Right lobe of liver (tissue), 6 donors: ENCODE measurements at regions not wholly inside any gene's neighbourhood (a gene's known extent, or its start where the extent isn't known, plus 50 kb on each side); places are given as distances from the start of the nearest gene placed in this dataset.

Experiments
- ATAC-seq, 4 donors: fragments of 200-7000 bp; cut with Tn5 transposase; one replicate each; pipeline ENCODE4 v1.9.1; 2020; ENCODE audit warnings: mild to moderate bottlenecking in 4 of 4, moderate library complexity in 4 of 4
- DNase-seq, 3 donors: peaks; one replicate each; pipeline ENCODE4 v3.0.0-alpha.2; 2020
- H3K27ac ChIP-seq, 3 donors: fragments of 200-600 bp; one replicate each; pipeline ENCODE4 v1.8.0; 2022
- H3K27me3 ChIP-seq, 2 donors: fragments of 200-600 bp; one replicate each; pipeline ENCODE4 v1.8.0; 2022
- H3K36me3 ChIP-seq, 4 donors: fragments of 200-600 bp; sonication (generic) in 1 of 4; one replicate each; pipeline versions ENCODE4 v1.5.1 to v1.8.0; 2017 to 2022; ENCODE audit warnings: control low read depth in 1 of 4
- H3K4me1 ChIP-seq, 4 donors: fragments of 200-600 bp; sonication (generic) in 1 of 4; one replicate each; pipeline versions ENCODE4 v1.5.1 to v1.8.0; 2017 to 2022; ENCODE audit warnings: control low read depth in 1 of 4
- H3K4me3 ChIP-seq, 3 donors: fragments of 200-600 bp; one replicate each; pipeline ENCODE4 v1.8.0; 2022
- H3K9me3 ChIP-seq, 4 donors: fragments of 200-600 bp; sonication (generic) in 1 of 4; one replicate each; pipeline versions ENCODE4 v1.5.1 to v1.8.0; 2017 to 2022; ENCODE audit warnings: control low read depth in 1 of 4
- POLR2A ChIP-seq: fragments of 450-650 bp; IDR thresholded peaks from one replicate; pipeline ENCODE4 v1.6.1; 2017; ENCODE audit warnings: antibody characterized with exemption, mild to moderate bottlenecking
- WGBS: methylation state at CpG from one replicate; pipeline ENCODE4 v1.1.6; 2018; ENCODE audit warnings: low coverage, low lambda C conversion rate; ENCODE audit not compliant: insufficient coverage; ENCODE audit errors: missing lambda C conversion rate; 5-methylcytosine and 5-hydroxymethylcytosine counted together
- intact Hi-C, 2 donors: fragments of 100-400 bp; cut with DNase I; formaldehyde crosslinking; loops; one replicate each; pipeline versions ENCODE4 v1.11.2 to v1.14.1; 2022
- TF ChIP-seq, protein P1 (sequence below), 4 donors: fragments of 200-600 bp in 3 of 4; fragments of 450-650 bp in 1 of 4; IDR thresholded peaks; one replicate each; pipeline versions ENCODE4 v1.5.1 to v1.8.0; 2016 to 2022; ENCODE audit warnings: antibody characterized with exemption in 4 of 4, mild to moderate bottlenecking in 2 of 4
- donor health status: DM: no; HTN: yes; CAD: no.
- donor health status: DM: no; HTN: no; CAD: no.
- donor health status: DM: no; HTN: no; CAD: no.
- donor health status: DM: no; HTN: yes; CAD: no.
- donor health status: DM: no; HTN: yes; CAD: no.

DNA sequence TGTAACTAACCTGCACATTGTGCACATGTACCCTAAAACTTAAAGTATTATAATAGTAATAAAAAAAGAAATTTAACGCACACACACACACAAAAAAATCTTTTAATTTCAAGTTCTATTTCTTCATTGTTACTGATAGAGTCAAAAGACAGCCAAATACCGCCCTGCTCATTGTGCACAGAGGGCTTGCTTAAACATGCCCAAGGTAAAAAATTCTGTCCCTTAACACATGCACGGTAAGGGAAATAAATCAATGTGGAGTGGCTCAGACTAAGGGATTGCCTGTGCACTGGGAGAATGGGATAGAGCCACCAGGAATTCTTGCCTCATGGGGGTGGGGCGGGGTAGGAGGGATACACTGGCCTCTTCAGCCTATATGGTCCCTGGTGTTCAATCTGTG lies 468.0 kb downstream of the NUP35 start:
- DNase-seq (no peak), ATAC-seq (no peak)
- H3K27ac ChIP-seq = no peak overlapping the region
- intact Hi-C loops = no loop called here
- H3K4me1 ChIP-seq = no peaks in the 10 kb centered on the region
- no peaks in the 10 kb centered on the region for H3K27me3 ChIP-seq
- H3K36me3 ChIP-seq = no peaks in the 10 kb centered on the region
- H3K9me3 ChIP-seq = no peaks in the 10 kb centered on the region
- WGBS = 51% methylated on average over 4 of the region's 4 CpGs
- no peak overlapping the region for H3K4me3 ChIP-seq
- TF ChIP-seq, protein P1, sequence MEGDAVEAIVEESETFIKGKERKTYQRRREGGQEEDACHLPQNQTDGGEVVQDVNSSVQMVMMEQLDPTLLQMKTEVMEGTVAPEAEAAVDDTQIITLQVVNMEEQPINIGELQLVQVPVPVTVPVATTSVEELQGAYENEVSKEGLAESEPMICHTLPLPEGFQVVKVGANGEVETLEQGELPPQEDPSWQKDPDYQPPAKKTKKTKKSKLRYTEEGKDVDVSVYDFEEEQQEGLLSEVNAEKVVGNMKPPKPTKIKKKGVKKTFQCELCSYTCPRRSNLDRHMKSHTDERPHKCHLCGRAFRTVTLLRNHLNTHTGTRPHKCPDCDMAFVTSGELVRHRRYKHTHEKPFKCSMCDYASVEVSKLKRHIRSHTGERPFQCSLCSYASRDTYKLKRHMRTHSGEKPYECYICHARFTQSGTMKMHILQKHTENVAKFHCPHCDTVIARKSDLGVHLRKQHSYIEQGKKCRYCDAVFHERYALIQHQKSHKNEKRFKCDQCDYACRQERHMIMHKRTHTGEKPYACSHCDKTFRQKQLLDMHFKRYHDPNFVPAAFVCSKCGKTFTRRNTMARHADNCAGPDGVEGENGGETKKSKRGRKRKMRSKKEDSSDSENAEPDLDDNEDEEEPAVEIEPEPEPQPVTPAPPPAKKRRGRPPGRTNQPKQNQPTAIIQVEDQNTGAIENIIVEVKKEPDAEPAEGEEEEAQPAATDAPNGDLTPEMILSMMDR (IDR thresholded peaks at IDR 0.05) = no peak
- no peak for TF ChIP-seq POLR2A

- H3K9me3 ChIP-seq = no peaks in the 10 kb centered on the region
- TF ChIP-seq, protein P1 (IDR thresholded peaks at IDR 0.05) = no peak
- TF ChIP-seq POLR2A = no peak
- ATAC-seq = no peak
- H3K27me3 ChIP-seq = no peaks in the 10 kb centered on the region
- H3K4me3 ChIP-seq = no peak overlapping the region
- no peak overlapping the region for H3K27ac ChIP-seq
- WGBS = 50% methylated on average over 1 of the region's 1 CpG
- H3K36me3 ChIP-seq = no peaks in the 10 kb centered on the region
- no peak for DNase-seq
- intact Hi-C loops = no loop called here
- H3K4me1 ChIP-seq = no peaks in the 10 kb centered on the region
Observed at GRCh38 chr2:183594150-183594549, 469.9 kb downstream of the NUP35 start.

- Histone ChIP-seq H3K36me3 (no peaks in the 10 kb centered on the region), H3K27ac (no peak overlapping the region), H3K27me3 (no peaks in the 10 kb centered on the region), H3K9me3 (no peaks in the 10 kb centered on the region), H3K4me3 (no peak overlapping the region), H3K4me1 (no peaks in the 10 kb centered on the region)
- no peak for ATAC-seq
- TF ChIP-seq, protein P1 (IDR thresholded peaks at IDR 0.05) = no peak
- no peak for TF ChIP-seq POLR2A
- no peak for DNase-seq
- intact Hi-C loops = no loop called here
- WGBS = 50% methylated on average over 1 of the region's 1 CpG
Observed at GRCh38 chr2:183597841-183598240, 473.6 kb downstream of the NUP35 start.

GRCh38 chr2:183604065-183604464 lies 479.8 kb downstream of the NUP35 start:
- WGBS = 38% methylated on average over 5 of the region's 5 CpGs
- Histone ChIP-seq H3K27ac (no peak overlapping the region), H3K4me3 (no peak overlapping the region), H3K27me3 (no peaks in the 10 kb centered on the region), H3K4me1 (no peaks in the 10 kb centered on the region), H3K36me3 (no peaks in the 10 kb centered on the region), H3K9me3 (no peaks in the 10 kb centered on the region)
- intact Hi-C loops = no loop called here
- ATAC-seq (no peak), DNase-seq (no peak)
- TF ChIP-seq POLR2A = no peak
- TF ChIP-seq, protein P1 (IDR thresholded peaks at IDR 0.05) = no peak

- no peaks in the 10 kb centered on the region for H3K27me3 ChIP-seq
- no peak for TF ChIP-seq POLR2A
- TF ChIP-seq, protein P1 (IDR thresholded peaks at IDR 0.05) = no peak
- ATAC-seq (no peak), DNase-seq (no peak)
- WGBS = 39% methylated on average over 3 of the region's 3 CpGs
- intact Hi-C loops = no loop called here
- H3K36me3 ChIP-seq = no peaks in the 10 kb centered on the region
- no peak overlapping the region for H3K27ac ChIP-seq
- H3K4me3 ChIP-seq = no peak overlapping the region
- H3K9me3 ChIP-seq = no peaks in the 10 kb centered on the region
- no peaks in the 10 kb centered on the region for H3K4me1 ChIP-seq
Observed at GRCh38 chr2:183605440-183605839, 481.2 kb downstream of the NUP35 start.
